H9 (cell line): ENCODE measurements at regions not wholly inside any gene's neighbourhood (a gene's known extent, or its start where the extent isn't known, plus 50 kb on each side); places are given as distances from the start of the nearest gene placed in this dataset.

Experiments used
- DNase-seq: peaks from one replicate; pipeline ENCODE4 v3.0.0-alpha.2; 2017
- H2AFZ ChIP-seq: one replicate; pipeline ENCODE4 v1.6.1; 2013; ENCODE audit warnings: mild to moderate bottlenecking, low read length, control low read depth, moderate library complexity
- H2AK5ac ChIP-seq: 2 replicates; pipeline ENCODE4 v1.6.1; 2013; ENCODE audit warnings: low read length, control low read depth, mixed read lengths; ENCODE audit not compliant: insufficient read length
- H2BK120ac ChIP-seq: one replicate; pipeline ENCODE4 v1.6.1; 2013; ENCODE audit warnings: low read depth, mild to moderate bottlenecking, low read length, control low read depth, inconsistent platforms; ENCODE audit not compliant: poor library complexity, severe bottlenecking
- H2BK12ac ChIP-seq: 2 replicates; pipeline ENCODE4 v1.6.1; 2013; ENCODE audit warnings: low read length, control low read depth, mixed read lengths, low read depth; ENCODE audit not compliant: insufficient read length
- H2BK15ac ChIP-seq: 2 replicates; pipeline ENCODE4 v1.6.1; 2013; ENCODE audit warnings: low read depth, low read length, control low read depth
- H2BK20ac ChIP-seq: one replicate; pipeline ENCODE4 v1.6.1; 2013; ENCODE audit warnings: low read depth, mild to moderate bottlenecking, low read length, control low read depth, inconsistent platforms; ENCODE audit not compliant: poor library complexity, severe bottlenecking
- H2BK5ac ChIP-seq: 2 replicates; pipeline ENCODE4 v1.6.1; 2013; ENCODE audit warnings: low read length, control low read depth, mixed read lengths; ENCODE audit not compliant: insufficient read length
- H3K14ac ChIP-seq: 2 replicates; pipeline ENCODE4 v1.6.1; 2013; ENCODE audit warnings: low read length, control low read depth; ENCODE audit not compliant: insufficient read depth
- H3K18ac ChIP-seq: 2 replicates; pipeline ENCODE4 v1.6.1; 2013; ENCODE audit warnings: low read depth, mild to moderate bottlenecking, mixed read lengths, low read length, control low read depth; ENCODE audit not compliant: insufficient read length
- H3K23ac ChIP-seq: 2 replicates; pipeline ENCODE4 v1.6.1; 2013; ENCODE audit warnings: low read length, control low read depth, mixed read lengths, low read depth; ENCODE audit not compliant: insufficient read length
- H3K23me2 ChIP-seq: 2 replicates; pipeline ENCODE4 v1.6.1; 2013; ENCODE audit warnings: low read depth, mild to moderate bottlenecking, mixed read lengths, low read length, control low read depth; ENCODE audit not compliant: insufficient read length, poor library complexity, severe bottlenecking
- H3K27ac ChIP-seq: 2 replicates; pipeline ENCODE4 v1.5.1; 2013; ENCODE audit warnings: low read length, control low read depth, mixed read lengths, low read depth; ENCODE audit not compliant: insufficient read length
- H3K27me3 ChIP-seq: 2 replicates; pipeline ENCODE4 v1.6.1; 2013; ENCODE audit warnings: low read length, control low read depth, inconsistent platforms; ENCODE audit not compliant: insufficient read depth
- H3K4ac ChIP-seq: 2 replicates; pipeline ENCODE4 v1.6.1; 2013; ENCODE audit warnings: low read depth, mild to moderate bottlenecking, control low read depth, inconsistent platforms, low read length, moderate library complexity
- H3K4me1 ChIP-seq: 2 replicates; pipeline ENCODE4 v1.6.1; 2013; ENCODE audit warnings: low read length, control low read depth, inconsistent platforms; ENCODE audit not compliant: insufficient read depth
- H3K4me2 ChIP-seq: 2 replicates; pipeline ENCODE4 v1.6.1; 2013; ENCODE audit warnings: low read length, control low read depth, mixed read lengths; ENCODE audit not compliant: insufficient read length, insufficient read depth
- H3K56ac ChIP-seq: 2 replicates; pipeline ENCODE4 v1.6.1; 2013; ENCODE audit warnings: low read depth, mild to moderate bottlenecking, mixed read lengths, low read length, control low read depth; ENCODE audit not compliant: insufficient read length
- H3K79me1 ChIP-seq: 2 replicates; pipeline ENCODE4 v1.6.1; 2013; ENCODE audit warnings: low read depth, mild to moderate bottlenecking, moderate library complexity, low read length, control low read depth, inconsistent platforms; ENCODE audit not compliant: insufficient read depth, poor library complexity, severe bottlenecking
- H3K79me2 ChIP-seq: 2 replicates; pipeline ENCODE4 v1.6.1; 2013; ENCODE audit warnings: low read length, control low read depth, inconsistent platforms; ENCODE audit not compliant: insufficient read depth
- H3K9ac ChIP-seq: 2 replicates; pipeline ENCODE4 v1.6.1; 2013; ENCODE audit warnings: low read length, control low read depth, mixed read lengths; ENCODE audit not compliant: insufficient read length; ENCODE audit errors: extremely low read depth
- H3K9me3 ChIP-seq: one replicate; pipeline ENCODE4 v1.6.1; 2013; ENCODE audit warnings: low read depth, low read length, inconsistent platforms; ENCODE audit not compliant: control insufficient read depth
- H3T11ph ChIP-seq: one replicate; pipeline ENCODE4 v1.6.1; 2013; ENCODE audit warnings: mild to moderate bottlenecking, low read length, control low read depth, inconsistent platforms
- H4K20me1 ChIP-seq: one replicate; pipeline ENCODE4 v1.6.1; 2013; ENCODE audit not compliant: control insufficient read depth, insufficient read length, insufficient read depth
- H4K5ac ChIP-seq: 2 replicates; pipeline ENCODE4 v1.6.1; 2013; ENCODE audit warnings: low read depth, mild to moderate bottlenecking, mixed read lengths, low read length, control low read depth; ENCODE audit not compliant: insufficient read length
- H4K8ac ChIP-seq: replicated peaks from 2 replicates; pipeline ENCODE4 v1.6.1; 2013; ENCODE audit warnings: low read length, control low read depth, mixed read lengths, low read depth; ENCODE audit not compliant: insufficient read length
- H4K91ac ChIP-seq: 2 replicates; pipeline ENCODE4 v1.6.1; 2013; ENCODE audit warnings: low read depth, mild to moderate bottlenecking, moderate library complexity, mixed read lengths, low read length, control low read depth; ENCODE audit not compliant: insufficient read length
- H3K27ac Mint-ChIP-seq, 3 experiments: 2 replicates in 2 of 3; 3 replicates in 1 of 3; pipeline ENCODE4 v1.8.0; 2020 to 2021; ENCODE audit warnings: mixed read lengths in 3 of 3, mild to moderate bottlenecking in 1 of 3, moderate library complexity in 1 of 3
- H3K27me3 Mint-ChIP-seq: 2 replicates; pipeline ENCODE4 v1.8.0; 2021; ENCODE audit warnings: low read depth, mild to moderate bottlenecking, moderate library complexity, mixed read lengths
- H3K36me3 Mint-ChIP-seq, 3 experiments: 2 replicates in 2 of 3; 3 replicates in 1 of 3; pipeline ENCODE4 v1.8.0; 2020 to 2021; ENCODE audit warnings: low read depth in 3 of 3, mixed read lengths in 3 of 3; ENCODE audit not compliant: insufficient read depth in 1 of 3
- H3K4me1 Mint-ChIP-seq, 2 experiments: 2 replicates each; pipeline ENCODE4 v1.8.0; 2020; ENCODE audit warnings: mixed read lengths in 2 of 2
- H3K4me3 Mint-ChIP-seq, 2 experiments: 2 replicates in 1 of 2; 3 replicates in 1 of 2; pipeline ENCODE4 v1.8.0; 2020 to 2021; ENCODE audit warnings: mild to moderate bottlenecking in 2 of 2, mixed read lengths in 2 of 2, moderate library complexity in 1 of 2
- H3K9me3 Mint-ChIP-seq, 2 experiments: 2 replicates in 1 of 2; 3 replicates in 1 of 2; pipeline ENCODE4 v1.8.0; 2020; ENCODE audit warnings: mild to moderate bottlenecking in 2 of 2, mixed read lengths in 2 of 2, moderate library complexity in 1 of 2
- CTCF ChIP-seq: fragments of 200-600 bp; sonication (generic); conservative IDR thresholded peaks from 3 replicates; pipeline ENCODE4 v1.8.0; 2021; ENCODE audit warnings: antibody characterized with exemption, mild to moderate bottlenecking
- WGBS: extraction: QIAGEN DNeasy Blood & Tissue Kit; methylation state at CpG from one replicate; pipeline ENCODE4 v1.1.7; 2013; ENCODE audit warnings: missing lambda C conversion rate, low lambda C conversion rate, mixed read lengths; ENCODE audit not compliant: insufficient read length; ENCODE audit errors: extremely low coverage; 5-methylcytosine and 5-hydroxymethylcytosine counted together

GRCh38 chr10:43973801-43974200 lies 325.1 kb upstream of the ZNF32 start:
- Histone ChIP-seq H3K4me1 (no peaks in the 10 kb centered on the region), H2BK15ac (no peak overlapping the region), H4K91ac (no peak overlapping the region), H3K23me2 (no peaks in the 10 kb centered on the region), H2BK20ac (no peak overlapping the region), H3K27me3 (no peaks in the 10 kb centered on the region), H3K9me3 (no peaks in the 10 kb centered on the region), H3K56ac (no peak overlapping the region), H3K9ac (no peak overlapping the region), H3K14ac (no peak overlapping the region), H2AFZ (no peak overlapping the region), H3T11ph (no peak overlapping the region), H3K4me2 (no peak overlapping the region), H4K5ac (no peak overlapping the region), H3K23ac (no peak overlapping the region), H3K79me1 (no peaks in the 10 kb centered on the region), H4K20me1 (no peaks in the 10 kb centered on the region), H3K4ac (no peak overlapping the region), H3K79me2 (no peaks in the 10 kb centered on the region), H3K18ac (no peak overlapping the region), H3K27ac (no peak overlapping the region), H2AK5ac (no peak overlapping the region), H2BK12ac (no peak overlapping the region), H2BK5ac (no peak overlapping the region), H4K8ac (no peak overlapping the region), H2BK120ac (no peak overlapping the region)
- Mint-ChIP-seq H3K27ac (no peak overlapping the region; a peak in 1 of 7 replicates), H3K36me3 (no peaks in the 10 kb centered on the region), H3K9me3 (no peaks in the 10 kb centered on the region; a peak in 1 of 5 replicates), H3K4me3 (no peak overlapping the region), H3K27me3 (peaks cover 2% of the 10 kb centered on the region), H3K4me1 (no peaks in the 10 kb centered on the region)
- WGBS: no CpG with 5 or more reads among the region's 3 CpGs
- TF ChIP-seq CTCF: peak; percentile 23; the same call in 1 of the 3 replicates
- no peak for DNase-seq
